OCI-LY1 (cell line): ENCODE measurements at regions not wholly inside any gene's neighbourhood (a gene's known extent, or its start where the extent isn't known, plus 50 kb on each side); places are given as distances from the start of the nearest gene placed in this dataset.
"Not testable (repeated sequence)": the region's sequence is repeated elsewhere in the genome, so short reads cannot be mapped to it uniquely, and the experiment has no call there.

Experiments used
- H2AFZ ChIP-seq: fragments of 200-600 bp; sonication (generic), shearing (Covaris generic); 2 replicates; pipeline ENCODE4 v1.6.0; 2014; ENCODE audit warnings: antibody characterized with exemption, mild to moderate bottlenecking, low read length
- H3F3A ChIP-seq: fragments of 200-600 bp; sonication (generic), shearing (Covaris generic); 2 replicates; pipeline ENCODE4 v1.6.0; 2014; ENCODE audit warnings: mild to moderate bottlenecking, antibody characterized with exemption, low read length, moderate library complexity; ENCODE audit not compliant: insufficient read depth
- H3K27ac ChIP-seq: fragments of 200-600 bp; sonication (generic); 2 replicates; pipeline ENCODE4 v1.5.1; 2014; ENCODE audit warnings: low read length, mixed run types, mild to moderate bottlenecking, low read depth; ENCODE audit not compliant: poor library complexity, severe bottlenecking
- H3K27me3 ChIP-seq: fragments of 200-600 bp; sonication (generic); 2 replicates; pipeline ENCODE4 v1.6.0; 2014; ENCODE audit warnings: antibody characterized with exemption, mild to moderate bottlenecking, low read length, moderate library complexity; ENCODE audit not compliant: insufficient read depth
- H3K36me3 ChIP-seq: fragments of 200-600 bp; sonication (generic); 2 replicates; pipeline ENCODE4 v1.6.1; 2014; ENCODE audit warnings: mild to moderate bottlenecking, antibody characterized with exemption, low read length, moderate library complexity, mixed read lengths; ENCODE audit not compliant: insufficient read depth
- H3K4me1 ChIP-seq: fragments of 200-600 bp; sonication (generic); 2 replicates; pipeline ENCODE4 v1.5.1; 2014; ENCODE audit warnings: mild to moderate bottlenecking, low read length, moderate library complexity; ENCODE audit not compliant: insufficient read depth, severe bottlenecking
- H3K4me2 ChIP-seq: fragments of 200-600 bp; sonication (generic), shearing (Covaris generic); 2 replicates; pipeline ENCODE4 v1.6.1; 2014; ENCODE audit warnings: low read length
- H3K4me3 ChIP-seq: fragments of 200-600 bp; sonication (generic); 2 replicates; pipeline ENCODE4 v1.5.1; 2014; ENCODE audit warnings: low read length, low read depth, mild to moderate bottlenecking, mixed read lengths; ENCODE audit not compliant: poor library complexity, severe bottlenecking
- H3K79me2 ChIP-seq: fragments of 200-600 bp; shearing (Covaris generic); 2 replicates; pipeline ENCODE4 v1.6.1; 2016; ENCODE audit warnings: mixed run types, low read length, mixed read lengths; ENCODE audit not compliant: insufficient read depth
- H3K9ac ChIP-seq: fragments of 200-600 bp; sonication (generic), shearing (Covaris generic); 2 replicates; pipeline ENCODE4 v1.6.1; 2014; ENCODE audit warnings: mild to moderate bottlenecking, low read length, mixed read lengths
- H3K9me2 ChIP-seq: fragments of 200-600 bp; sonication (generic), shearing (Covaris generic); 2 replicates; pipeline ENCODE4 v1.6.1; 2014; ENCODE audit warnings: low read depth, mild to moderate bottlenecking, low read length, mixed read lengths
- H3K9me3 ChIP-seq: fragments of 200-600 bp; shearing (Covaris generic); 2 replicates; pipeline ENCODE4 v1.6.1; 2014; ENCODE audit warnings: low read length, mixed read lengths
- H4K20me1 ChIP-seq: fragments of 200-600 bp; sonication (generic), shearing (Covaris generic); 2 replicates; pipeline ENCODE4 v1.6.0; 2016; ENCODE audit warnings: mild to moderate bottlenecking, low read length; ENCODE audit not compliant: insufficient read depth
- CTCF ChIP-seq: fragments of 200-600 bp; sonication (generic), shearing (Covaris generic); IDR thresholded peaks from 2 replicates; pipeline ENCODE4 v1.5.1; 2017; ENCODE audit warnings: mild to moderate bottlenecking, antibody characterized with exemption, low read length, moderate library complexity, mixed read lengths
- EZH2 ChIP-seq: fragments of 200-600 bp; sonication (generic), shearing (Covaris generic); IDR thresholded peaks from 2 replicates; pipeline ENCODE4 v1.8.0; 2017; ENCODE audit warnings: borderline replicate concordance, mixed run types, mild to moderate bottlenecking, antibody characterized with exemption, low read length, moderate library complexity, mixed read lengths

GRCh38 chr3:140863580-140864009 is 78.0 kb upstream of the SLC25A36 start:
- Histone ChIP-seq H3K9me3 (no peaks in the 10 kb centered on the region), H3K9ac (no peak overlapping the region), H2AFZ (no peak overlapping the region), H3K36me3 (no peaks in the 10 kb centered on the region), H3F3A (no peaks in the 10 kb centered on the region), H3K27me3 (no peaks in the 10 kb centered on the region; the same call in 1 of the 2 replicates), H3K4me3 (no peak overlapping the region), H3K27ac (no peak overlapping the region), H3K79me2 (no peaks in the 10 kb centered on the region), H3K4me1 (peaks cover 28% of the 10 kb centered on the region), H3K4me2 (no peak overlapping the region), H3K9me2 (no peaks in the 10 kb centered on the region), H4K20me1 (no peaks in the 10 kb centered on the region)
- TF ChIP-seq EZH2 (no peak), CTCF (peak; percentile 66)

GRCh38 chr3:140870351-140870750 is 71.3 kb upstream of the SLC25A36 start:
- H4K20me1 ChIP-seq, result no peaks in the 10 kb centered on the region
- no peaks in the 10 kb centered on the region for H3K36me3 ChIP-seq
- H3K27me3 ChIP-seq, result no peaks in the 10 kb centered on the region; the same call in 1 of the 2 replicates
- no peaks in the 10 kb centered on the region for H3K9me3 ChIP-seq
- no peak overlapping the region for H3K9ac ChIP-seq
- TF ChIP-seq CTCF (no peak), EZH2 (no peak)
- no peak overlapping the region for H3K4me2 ChIP-seq
- H2AFZ ChIP-seq, result no peak overlapping the region
- H3K79me2 ChIP-seq, result no peaks in the 10 kb centered on the region
- no peaks in the 10 kb centered on the region for H3K9me2 ChIP-seq
- no peak overlapping the region for H3K4me3 ChIP-seq
- H3K4me1 ChIP-seq, result no peaks in the 10 kb centered on the region
- no peaks in the 10 kb centered on the region for H3F3A ChIP-seq
- no peak overlapping the region for H3K27ac ChIP-seq

- Histone ChIP-seq H3K4me2 (no peak overlapping the region), H3K4me1 (no peaks in the 10 kb centered on the region), H3K9me3 (no peaks in the 10 kb centered on the region), H3K79me2 (no peaks in the 10 kb centered on the region), H3K9me2 (no peaks in the 10 kb centered on the region), H3K36me3 (no peaks in the 10 kb centered on the region), H3K27me3 (no peaks in the 10 kb centered on the region; the same call in 1 of the 2 replicates), H3K27ac (no peak overlapping the region), H3K9ac (no peak overlapping the region), H3F3A (no peaks in the 10 kb centered on the region), H3K4me3 (no peak overlapping the region), H2AFZ (no peak overlapping the region), H4K20me1 (no peaks in the 10 kb centered on the region)
- no peak for TF ChIP-seq EZH2
- no peak for TF ChIP-seq CTCF
These were observed 70.6 kb upstream of the SLC25A36 start for GRCh38 chr3:140871022-140871421.

- not testable (repeated sequence) for H3K36me3 ChIP-seq, H3K27ac ChIP-seq, H3K9ac ChIP-seq, H3K27me3 ChIP-seq, H3F3A ChIP-seq, H2AFZ ChIP-seq, H3K4me2 ChIP-seq, H3K79me2 ChIP-seq, H3K9me2 ChIP-seq, H3K9me3 ChIP-seq, H3K4me3 ChIP-seq, H4K20me1 ChIP-seq, H3K4me1 ChIP-seq
These were observed 69.5 kb upstream of the SLC25A36 start for GRCh38 chr3:140872165-140872564.
